WTC11 (cell line): ENCODE measurements at regions not wholly inside any gene's neighbourhood (a gene's known extent, or its start where the extent isn't known, plus 50 kb on each side); places are given as distances from the start of the nearest gene placed in this dataset.

Experiments
- CREB1 ChIP-seq: sonication (generic); formaldehyde crosslinking; IDR thresholded peaks from 2 replicates; pipeline ENCODE4 v1.8.0; 2023; ENCODE audit warnings: mild to moderate bottlenecking, missing genetic modification reagents
- CREM ChIP-seq: sonication (generic); formaldehyde crosslinking; IDR thresholded peaks from 2 replicates; pipeline ENCODE4 v1.8.1; 2022; ENCODE audit warnings: mild to moderate bottlenecking, missing genetic modification reagents, moderate library complexity
- CTCF ChIP-seq: fragments of 200-600 bp; IDR thresholded peaks from 2 replicates; pipeline ENCODE4 v1.8.0; 2022; ENCODE audit warnings: antibody characterized with exemption
- FOXP1 ChIP-seq: sonication (generic); formaldehyde crosslinking; IDR thresholded peaks from 2 replicates; pipeline ENCODE4 v1.8.0; 2022; ENCODE audit warnings: missing genetic modification reagents, mild to moderate bottlenecking, moderate library complexity, borderline replicate concordance
- MAX ChIP-seq: sonication (generic); formaldehyde crosslinking; IDR thresholded peaks from 2 replicates; pipeline ENCODE4 v1.8.0; 2022; ENCODE audit warnings: mild to moderate bottlenecking, missing genetic modification reagents
- MXD4 ChIP-seq: fragments of 250-450 bp; sonication (Bioruptor Pico); IDR thresholded peaks from 2 replicates; pipeline ENCODE4 v1.8.0; 2021; ENCODE audit warnings: mild to moderate bottlenecking, moderate library complexity, borderline replicate concordance
- NR3C1 ChIP-seq: sonication (generic); formaldehyde crosslinking; conservative IDR thresholded peaks from 2 replicates; pipeline ENCODE4 v1.8.1; 2023; ENCODE audit warnings: low read depth, mild to moderate bottlenecking, missing genetic modification reagents
- TEAD4 ChIP-seq: sonication (generic); formaldehyde crosslinking; IDR thresholded peaks from 2 replicates; pipeline ENCODE4 v1.8.0; 2022; ENCODE audit warnings: mild to moderate bottlenecking, missing genetic modification reagents
- USF1 ChIP-seq: sonication (generic); formaldehyde crosslinking; IDR thresholded peaks from 2 replicates; pipeline ENCODE4 v1.8.0; 2022; ENCODE audit warnings: mild to moderate bottlenecking, missing genetic modification reagents
- USF2 ChIP-seq: sonication (generic); formaldehyde crosslinking; IDR thresholded peaks from 2 replicates; pipeline ENCODE4 v1.8.1; 2023; ENCODE audit warnings: mild to moderate bottlenecking, missing genetic modification reagents, moderate library complexity
- ZNF121 ChIP-seq: sonication (generic); formaldehyde crosslinking; IDR thresholded peaks from 2 replicates; pipeline ENCODE4 v1.8.0; 2023; ENCODE audit warnings: missing genetic modification reagents
- TF ChIP-seq, protein P1 (sequence below): sonication (generic); formaldehyde crosslinking; IDR thresholded peaks from 2 replicates; pipeline ENCODE4 v1.8.1; 2022; ENCODE audit warnings: mild to moderate bottlenecking, missing genetic modification reagents, moderate library complexity, borderline replicate concordance
- TF ChIP-seq, protein P2 (sequence below): sonication (generic); formaldehyde crosslinking; IDR thresholded peaks from 2 replicates; pipeline ENCODE4 v1.8.1; 2023; ENCODE audit warnings: mild to moderate bottlenecking, missing genetic modification reagents

- TF ChIP-seq CREB1 (CRISPR knock-in tag), result no peak
- TF ChIP-seq CTCF, result no peak
- no peak for TF ChIP-seq MAX (CRISPR knock-in tag)
- TF ChIP-seq ZNF121 (CRISPR knock-in tag), result no peak
- no peak for TF ChIP-seq MXD4 (CRISPR knock-in tag)
- TF ChIP-seq USF2, result no peak
- TF ChIP-seq TEAD4 (CRISPR knock-in tag), result no peak
- no peak for TF ChIP-seq NR3C1 (CRISPR knock-in tag)
- TF ChIP-seq CREM (CRISPR knock-in tag), result no peak
- TF ChIP-seq, protein P1, sequence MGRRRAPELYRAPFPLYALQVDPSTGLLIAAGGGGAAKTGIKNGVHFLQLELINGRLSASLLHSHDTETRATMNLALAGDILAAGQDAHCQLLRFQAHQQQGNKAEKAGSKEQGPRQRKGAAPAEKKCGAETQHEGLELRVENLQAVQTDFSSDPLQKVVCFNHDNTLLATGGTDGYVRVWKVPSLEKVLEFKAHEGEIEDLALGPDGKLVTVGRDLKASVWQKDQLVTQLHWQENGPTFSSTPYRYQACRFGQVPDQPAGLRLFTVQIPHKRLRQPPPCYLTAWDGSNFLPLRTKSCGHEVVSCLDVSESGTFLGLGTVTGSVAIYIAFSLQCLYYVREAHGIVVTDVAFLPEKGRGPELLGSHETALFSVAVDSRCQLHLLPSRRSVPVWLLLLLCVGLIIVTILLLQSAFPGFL (CRISPR knock-in tag), result no peak
- no peak for TF ChIP-seq FOXP1
- no peak for TF ChIP-seq USF1 (CRISPR knock-in tag)
- TF ChIP-seq, protein P2, sequence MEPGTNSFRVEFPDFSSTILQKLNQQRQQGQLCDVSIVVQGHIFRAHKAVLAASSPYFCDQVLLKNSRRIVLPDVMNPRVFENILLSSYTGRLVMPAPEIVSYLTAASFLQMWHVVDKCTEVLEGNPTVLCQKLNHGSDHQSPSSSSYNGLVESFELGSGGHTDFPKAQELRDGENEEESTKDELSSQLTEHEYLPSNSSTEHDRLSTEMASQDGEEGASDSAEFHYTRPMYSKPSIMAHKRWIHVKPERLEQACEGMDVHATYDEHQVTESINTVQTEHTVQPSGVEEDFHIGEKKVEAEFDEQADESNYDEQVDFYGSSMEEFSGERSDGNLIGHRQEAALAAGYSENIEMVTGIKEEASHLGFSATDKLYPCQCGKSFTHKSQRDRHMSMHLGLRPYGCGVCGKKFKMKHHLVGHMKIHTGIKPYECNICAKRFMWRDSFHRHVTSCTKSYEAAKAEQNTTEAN (CRISPR knock-in tag), result no peak
These were observed 159.4 kb downstream of the PIK3R1 start for GRCh38 chr5:68374796-68375518.
